Trophoblast cell (in vitro differentiated cells and primary cell): ENCODE measurements at regions not wholly inside any gene's neighbourhood (a gene's known extent, or its start where the extent isn't known, plus 50 kb on each side); places are given as distances from the start of the nearest gene placed in this dataset.

Experiments
- DNase-seq, 2 donors: peaks; one replicate each; pipeline ENCODE4 v3.0.0-alpha.2; 2016
- H2AFZ ChIP-seq: 2 replicates; pipeline ENCODE4 v1.6.1; 2013; ENCODE audit warnings: low read length, moderate library complexity, mild to moderate bottlenecking; ENCODE audit not compliant: insufficient read depth, poor library complexity
- H2AK5ac ChIP-seq: 2 replicates; pipeline ENCODE4 v1.6.1; 2013; ENCODE audit warnings: mild to moderate bottlenecking, low read length
- H2BK120ac ChIP-seq: 2 replicates; pipeline ENCODE4 v1.6.1; 2013; ENCODE audit warnings: low read length, mild to moderate bottlenecking, moderate library complexity; ENCODE audit not compliant: insufficient read depth, poor library complexity
- H2BK12ac ChIP-seq: 2 replicates; pipeline ENCODE4 v1.6.1; 2013; ENCODE audit warnings: mild to moderate bottlenecking, low read length, moderate library complexity
- H2BK5ac ChIP-seq: 2 replicates; pipeline ENCODE4 v1.6.1; 2013; ENCODE audit warnings: low read length, low read depth, moderate library complexity, mild to moderate bottlenecking; ENCODE audit not compliant: poor library complexity
- H3K14ac ChIP-seq: 2 replicates; pipeline ENCODE4 v1.6.1; 2013; ENCODE audit warnings: mild to moderate bottlenecking, low read length
- H3K18ac ChIP-seq: 2 replicates; pipeline ENCODE4 v1.6.1; 2013; ENCODE audit warnings: mild to moderate bottlenecking, low read length
- H3K23ac ChIP-seq: 2 replicates; pipeline ENCODE4 v1.6.1; 2013; ENCODE audit warnings: low read length
- H3K27ac ChIP-seq: 2 replicates; pipeline ENCODE4 v1.5.1; 2013; ENCODE audit warnings: low read depth, mild to moderate bottlenecking, inconsistent platforms, low read length, moderate library complexity
- H3K27me3 ChIP-seq: 2 replicates; pipeline ENCODE4 v1.6.1; 2013; ENCODE audit warnings: inconsistent platforms, mild to moderate bottlenecking, low read length, moderate library complexity; ENCODE audit not compliant: insufficient read depth
- H3K36me3 ChIP-seq, 2 experiments: 1 replicate in 1 of 2; 2 replicates in 1 of 2; pipeline ENCODE4 v1.6.1; 2013; ENCODE audit warnings: low read length in 2 of 2, mild to moderate bottlenecking in 2 of 2, moderate library complexity in 1 of 2; ENCODE audit not compliant: insufficient read depth in 2 of 2, control insufficient read depth in 1 of 2
- H3K4ac ChIP-seq: 2 replicates; pipeline ENCODE4 v1.6.1; 2013; ENCODE audit warnings: low read depth, mild to moderate bottlenecking, low read length, moderate library complexity
- H3K4me1 ChIP-seq, 2 experiments: 1 replicate in 1 of 2; 2 replicates in 1 of 2; pipeline ENCODE4 v1.6.1; 2013; ENCODE audit warnings: low read length in 2 of 2, mild to moderate bottlenecking in 2 of 2, moderate library complexity in 1 of 2; ENCODE audit not compliant: insufficient read depth in 2 of 2, control insufficient read depth in 1 of 2
- H3K4me2 ChIP-seq: 2 replicates; pipeline ENCODE4 v1.6.1; 2013; ENCODE audit warnings: inconsistent platforms, mild to moderate bottlenecking, low read length, moderate library complexity
- H3K4me3 ChIP-seq: 2 replicates; pipeline ENCODE4 v1.5.1; 2013; ENCODE audit warnings: mild to moderate bottlenecking, low read depth, low read length, inconsistent platforms
- H3K79me1 ChIP-seq: one replicate; pipeline ENCODE4 v1.6.1; 2013; ENCODE audit warnings: low read length
- H3K79me2 ChIP-seq: 2 replicates; pipeline ENCODE4 v1.6.1; 2013; ENCODE audit warnings: low read length, mild to moderate bottlenecking; ENCODE audit not compliant: control insufficient read depth, insufficient read depth, poor library complexity
- H3K9ac ChIP-seq: 2 replicates; pipeline ENCODE4 v1.6.1; 2013; ENCODE audit warnings: mild to moderate bottlenecking, low read length
- H3K9me3 ChIP-seq: 2 replicates; pipeline ENCODE4 v1.6.1; 2013; ENCODE audit warnings: low read depth, mild to moderate bottlenecking, control low read depth, inconsistent platforms, low read length; ENCODE audit not compliant: insufficient read depth
- H4K12ac ChIP-seq: 2 replicates; pipeline ENCODE4 v1.6.1; 2013; ENCODE audit warnings: low read depth, mild to moderate bottlenecking, low read length, moderate library complexity
- H4K8ac ChIP-seq: 2 replicates; pipeline ENCODE4 v1.6.1; 2013; ENCODE audit warnings: low read depth, mild to moderate bottlenecking, low read length, moderate library complexity
- H4K91ac ChIP-seq: one replicate; pipeline ENCODE4 v1.6.1; 2013; ENCODE audit warnings: low read depth, mild to moderate bottlenecking, low read length, moderate library complexity
- whole genome bisulfite sequencing: extraction: QIAGEN DNeasy Blood & Tissue Kit; methylation state at CpG from one replicate; pipeline ENCODE4 v1.1.7; 2013; ENCODE audit warnings: missing lambda C conversion rate; ENCODE audit not compliant: insufficient read length, insufficient coverage; ENCODE audit errors: extremely low coverage; 5-methylcytosine and 5-hydroxymethylcytosine counted together

GRCh38 chr5:65068410-65068809 lies 299.7 kb downstream of the CWC27 start:
- H3K4ac ChIP-seq = no peak overlapping the region
- peak overlapping the region; percentile 59 for H2BK12ac ChIP-seq
- no peak overlapping the region for H3K4me3 ChIP-seq
- no peak overlapping the region for H2AK5ac ChIP-seq
- peak overlapping the region; percentile 56 for H2BK120ac ChIP-seq
- no peak overlapping the region for H3K4me2 ChIP-seq
- peaks cover 38% of the 10 kb centered on the region for H3K79me1 ChIP-seq
- H2BK5ac ChIP-seq = no peak overlapping the region
- H3K36me3 ChIP-seq = no peaks in the 10 kb centered on the region
- no peak overlapping the region for H3K18ac ChIP-seq
- no CpG with 5 or more reads among the region's 2 CpGs for WGBS
- peak overlapping the region; percentile 16 for H4K91ac ChIP-seq
- H3K4me1 ChIP-seq = peaks cover 0 to 7% of the 10 kb centered on the region in 2 experiments
- no peak overlapping the region for H4K8ac ChIP-seq
- no peaks in the 10 kb centered on the region for H3K79me2 ChIP-seq
- no peaks in the 10 kb centered on the region for H3K27me3 ChIP-seq
- H3K23ac ChIP-seq = no peak overlapping the region
- no peak overlapping the region for H2AFZ ChIP-seq
- H4K12ac ChIP-seq = no peak overlapping the region
- peak overlapping the region; percentile 15 for H3K14ac ChIP-seq
- no peak overlapping the region for H3K9ac ChIP-seq
- no peaks in the 10 kb centered on the region for H3K9me3 ChIP-seq
- H3K27ac ChIP-seq = no peak overlapping the region
- no peak for DNase-seq

- no peak overlapping the region for H4K12ac ChIP-seq
- H3K4me1 ChIP-seq = peaks cover 0 to 13% of the 10 kb centered on the region in 2 experiments
- no peaks in the 10 kb centered on the region for H3K36me3 ChIP-seq
- H3K4ac ChIP-seq = no peak overlapping the region
- no CpG with 5 or more reads among the region's 1 CpG for WGBS
- H3K79me2 ChIP-seq = peaks cover 4% of the 10 kb centered on the region
- H3K79me1 ChIP-seq = peaks cover 51% of the 10 kb centered on the region
- H2AFZ ChIP-seq = no peak overlapping the region
- H4K8ac ChIP-seq = peak overlapping the region; percentile 84
- H2BK12ac ChIP-seq = peak overlapping the region; percentile 92
- no peak overlapping the region for H3K4me3 ChIP-seq
- H4K91ac ChIP-seq = peak overlapping the region; percentile 74
- peak overlapping the region; percentile 87 for H2BK5ac ChIP-seq
- no peak overlapping the region for H3K4me2 ChIP-seq
- no peak overlapping the region for H3K9ac ChIP-seq
- H3K27me3 ChIP-seq = no peaks in the 10 kb centered on the region
- no peak overlapping the region for H3K18ac ChIP-seq
- peak overlapping the region; percentile 87 for H3K14ac ChIP-seq
- DNase-seq = no peak
- H2BK120ac ChIP-seq = peak overlapping the region; percentile 35
- no peak overlapping the region for H3K23ac ChIP-seq
- peak overlapping the region; percentile 95 for H3K27ac ChIP-seq
- H3K9me3 ChIP-seq = no peaks in the 10 kb centered on the region
- H2AK5ac ChIP-seq = peak overlapping the region; percentile 7
Observed at GRCh38 chr5:65070026-65070425, 301.3 kb downstream of the CWC27 start.

- Histone ChIP-seq H3K27me3 (no peaks in the 10 kb centered on the region), H3K36me3 (no peaks in the 10 kb centered on the region), H3K4me2 (no peak overlapping the region), H3K4me3 (no peak overlapping the region), H3K23ac (no peak overlapping the region), H3K4ac (peak overlapping the region; percentile 68), H3K79me2 (peaks cover 7% of the 10 kb centered on the region), H3K18ac (peak overlapping the region; percentile 24), H3K4me1 (peaks cover 2 to 19% of the 10 kb centered on the region in 2 experiments), H3K27ac (peak overlapping the region; percentile 99), H4K91ac (peak overlapping the region; percentile 91), H2BK5ac (peak overlapping the region; percentile 90), H4K12ac (no peak overlapping the region), H3K79me1 (peaks cover 59% of the 10 kb centered on the region), H4K8ac (peak overlapping the region; percentile 74), H2BK120ac (peak overlapping the region; percentile 98), H2AK5ac (peak overlapping the region; percentile 1), H3K9me3 (no peaks in the 10 kb centered on the region), H3K14ac (peak overlapping the region; percentile 42), H2BK12ac (peak overlapping the region; percentile 9), H3K9ac (no peak overlapping the region), H2AFZ (no peak overlapping the region)
- no CpG with 5 or more reads among the region's 8 CpGs for WGBS
- DNase-seq = no peak
Observed at GRCh38 chr5:65072850-65073249, 304.1 kb downstream of the CWC27 start.

DNA sequence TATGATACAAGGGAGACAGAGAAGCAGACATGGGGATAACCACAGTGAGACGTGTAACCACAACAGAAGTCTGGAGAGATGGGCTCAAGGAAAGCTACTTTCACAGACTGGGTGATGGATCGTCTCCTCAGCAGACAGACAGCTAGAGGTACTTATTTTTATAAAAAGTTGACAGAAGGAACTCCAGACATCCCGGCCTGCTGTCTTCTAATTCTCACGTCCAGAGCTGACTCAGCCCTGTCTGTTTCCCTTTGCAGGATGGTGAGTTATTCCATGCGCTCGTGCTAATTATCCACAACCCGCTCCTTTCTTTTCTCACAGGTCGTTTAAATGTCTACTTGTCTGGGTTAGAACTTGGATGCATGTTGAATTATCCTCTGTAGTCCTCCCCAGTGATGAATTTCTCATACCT lies 304.5 kb downstream of the CWC27 start:
- Histone ChIP-seq H3K9me3 (no peaks in the 10 kb centered on the region), H2AFZ (no peak overlapping the region), H4K12ac (no peak overlapping the region), H3K79me1 (peaks cover 60% of the 10 kb centered on the region), H2BK5ac (no peak overlapping the region), H3K4ac (no peak overlapping the region), H3K27me3 (no peaks in the 10 kb centered on the region), H3K14ac (no peak overlapping the region), H3K27ac (peak overlapping the region; percentile 99), H2BK120ac (no peak overlapping the region), H3K36me3 (no peaks in the 10 kb centered on the region), H3K23ac (no peak overlapping the region), H3K4me3 (no peak overlapping the region), H3K18ac (no peak overlapping the region), H3K9ac (no peak overlapping the region), H3K4me1 (peaks cover 2 to 19% of the 10 kb centered on the region in 2 experiments), H2BK12ac (no peak overlapping the region), H3K79me2 (peaks cover 7% of the 10 kb centered on the region), H4K8ac (no peak overlapping the region), H2AK5ac (no peak overlapping the region), H3K4me2 (no peak overlapping the region), H4K91ac (peak overlapping the region; percentile 91)
- no CpG with 5 or more reads among the region's 8 CpGs for WGBS
- no peak for DNase-seq
